Stimulated activated naive CD8-positive, alpha-beta T cell treated with anti-CD3 and anti-CD28 coated beads, Interleukin-15, Interleukin-2, amounts not matched to agents 100 U/mL and 50 U/mL, for 24 hours (primary cell): ENCODE measurements at regions not wholly inside any gene's neighbourhood (a gene's known extent, or its start where the extent isn't known, plus 50 kb on each side); places are given as distances from the start of the nearest gene placed in this dataset.

Source experiments
- ATAC-seq: fragments of 150-1000 bp; cut with Tn5 transposase; one replicate; pipeline ENCODE4 v1.10.0; 2021
- DNase-seq: peaks from one replicate; pipeline ENCODE4 v3.0.0; 2021

GRCh38 chr11:28730336-28730735, 622.1 kb downstream of the METTL15 start:
- ATAC-seq: no peak
- no peak for DNase-seq

GRCh38 chr11:28729339-28729738, 621.2 kb downstream of the METTL15 start:
- ATAC-seq (no peak), DNase-seq (no peak)

GRCh38 chr11:28728666-28729065, 620.5 kb downstream of the METTL15 start:
- DNase-seq (no peak), ATAC-seq (no peak)

- ATAC-seq: no peak
- DNase-seq: no peak
Measured at GRCh38 chr11:28727254-28727653, 619.1 kb downstream of the METTL15 start.

DNA sequence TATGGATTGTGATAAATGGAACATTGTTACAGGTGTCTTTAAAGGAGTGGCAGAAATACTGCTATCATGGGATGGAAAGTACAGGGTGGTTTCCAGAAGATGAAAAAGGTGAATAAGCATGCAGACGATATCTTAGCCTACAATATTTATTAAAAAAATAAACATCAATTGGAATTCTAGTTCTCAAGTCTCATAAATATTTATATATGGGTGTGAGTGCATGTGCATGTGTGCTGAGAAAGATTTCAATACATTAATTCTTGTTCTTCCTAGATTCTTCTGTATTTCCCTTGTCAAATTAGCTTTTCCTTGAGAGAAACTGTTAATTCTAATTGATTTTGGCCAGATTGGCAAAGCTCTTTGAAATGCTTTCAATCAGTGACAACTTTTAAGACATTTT, 618.2 kb downstream of the METTL15 start:
- no peak for DNase-seq

DNA sequence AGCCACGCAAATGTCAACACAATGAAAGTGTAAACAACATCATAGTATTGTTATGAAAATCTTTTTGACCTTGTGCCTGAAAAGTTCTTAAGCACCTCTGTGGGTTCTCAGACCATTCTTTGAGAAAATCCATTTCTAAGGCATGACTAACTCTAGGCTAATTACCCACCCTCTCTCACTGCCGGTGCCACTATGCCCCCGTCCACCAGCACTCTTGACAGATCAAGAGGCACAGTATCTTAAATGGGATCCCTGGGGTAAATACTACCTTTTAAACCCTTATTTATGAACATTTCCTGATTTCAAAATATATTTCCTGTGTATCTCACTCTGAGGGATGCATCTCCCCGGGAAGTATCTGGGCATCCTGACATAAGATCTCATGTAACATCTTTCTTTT, 607.5 kb downstream of the METTL15 start:
- DNase-seq (no peak), ATAC-seq (no peak)

More for the DNA sequence above, 618.2 kb downstream of the METTL15 start:
- no peak for ATAC-seq

DNA sequence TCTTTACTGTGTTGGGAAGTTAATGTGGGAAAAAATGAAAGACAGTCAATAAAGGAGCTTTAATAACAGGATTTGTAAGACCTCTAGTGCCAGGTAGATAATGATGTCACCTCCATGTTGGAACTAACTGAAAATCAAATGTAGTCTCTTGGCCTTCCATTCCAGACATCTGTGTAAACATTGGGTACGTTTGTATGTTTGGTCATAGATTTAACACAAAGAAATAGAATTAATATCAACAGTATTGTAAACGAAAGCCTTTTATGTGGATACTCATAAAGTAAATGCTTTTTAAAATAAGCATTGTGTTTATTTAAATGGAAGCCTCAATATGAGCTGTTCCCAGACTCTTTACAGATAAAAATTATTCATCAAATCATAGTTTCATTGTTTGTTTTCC, 605.7 kb downstream of the METTL15 start:
- ATAC-seq: no peak

DNA sequence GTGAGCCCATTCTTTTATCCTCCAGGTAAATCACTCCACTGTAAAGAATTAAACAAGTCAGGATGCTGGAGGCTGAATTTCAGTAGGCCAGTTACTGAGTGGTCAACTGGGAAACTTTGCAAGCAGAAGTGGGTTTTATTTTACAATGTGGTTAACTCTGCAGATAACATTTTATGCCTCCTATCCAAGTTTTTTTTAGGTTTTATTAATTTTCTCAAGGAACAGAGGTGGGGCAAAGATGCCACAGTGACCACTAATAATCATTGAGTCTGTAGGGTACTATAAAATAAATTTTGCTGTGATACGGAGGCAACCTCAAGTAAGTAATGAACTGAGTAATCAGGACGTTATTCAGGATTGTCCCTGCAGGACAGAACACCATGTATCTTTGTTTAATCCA, 599.9 kb downstream of the METTL15 start:
- no peak for DNase-seq
- no peak for ATAC-seq

More for the DNA sequence above, 605.7 kb downstream of the METTL15 start:
- no peak for DNase-seq

DNA sequence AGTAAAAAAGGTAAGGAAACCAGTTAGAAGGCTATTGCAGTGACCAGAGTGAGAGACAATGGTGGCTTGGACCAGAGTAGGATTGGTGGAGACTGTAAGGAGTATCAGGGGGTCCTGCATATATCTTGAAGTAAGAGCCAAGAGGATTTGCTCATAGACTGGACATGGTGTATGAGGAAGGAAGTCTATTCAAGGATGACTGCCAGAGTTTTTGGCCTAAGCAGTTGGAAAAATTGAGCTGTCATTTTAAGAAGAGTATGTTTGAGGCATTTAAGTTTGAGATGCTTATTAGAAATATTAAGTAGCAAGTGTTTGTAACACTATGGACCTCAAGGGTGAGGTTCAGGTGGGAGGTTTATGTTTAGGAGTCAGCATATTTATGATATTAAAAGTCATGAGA, 596.6 kb downstream of the METTL15 start:
- no peak for DNase-seq
- no peak for ATAC-seq

DNA sequence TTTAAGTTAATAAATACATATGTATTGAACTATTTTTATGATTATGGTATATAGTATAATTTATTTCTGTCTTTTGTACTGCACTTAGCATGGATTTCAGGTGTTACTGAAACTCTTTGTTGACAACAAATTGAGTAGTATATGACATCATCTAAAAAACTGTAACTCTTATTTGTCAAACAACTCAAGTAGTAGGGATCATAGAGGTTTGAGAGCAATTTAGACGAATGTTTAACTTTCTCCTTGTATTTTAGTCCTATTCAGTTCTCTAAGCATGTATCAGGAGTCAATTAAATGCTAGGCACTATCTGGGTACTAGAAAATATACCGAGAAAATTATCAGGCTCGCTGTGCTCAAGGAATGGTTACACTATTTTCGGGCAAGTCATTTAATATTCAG, 595.2 kb downstream of the METTL15 start:
- DNase-seq (no peak), ATAC-seq (no peak)

DNA sequence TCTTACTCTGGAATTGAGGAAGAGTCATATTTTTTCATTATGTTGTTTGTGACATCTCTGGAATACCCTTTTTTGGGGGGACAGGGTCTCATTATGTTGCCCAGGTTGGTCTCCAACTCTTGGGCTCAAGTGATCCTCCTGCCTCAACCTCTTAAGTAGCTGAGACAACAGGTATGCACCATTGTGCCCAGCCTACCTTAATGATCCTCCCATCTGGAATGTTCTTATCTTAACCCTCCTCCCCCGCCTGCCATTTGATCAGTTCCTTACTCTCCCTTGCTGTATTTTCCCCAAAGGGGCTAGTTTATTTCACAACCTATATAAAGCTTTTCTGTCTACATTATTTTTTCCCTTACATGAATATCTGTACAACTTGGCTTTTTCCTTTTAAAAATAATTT, 594.7 kb downstream of the METTL15 start:
- ATAC-seq (no peak), DNase-seq (no peak)

DNA sequence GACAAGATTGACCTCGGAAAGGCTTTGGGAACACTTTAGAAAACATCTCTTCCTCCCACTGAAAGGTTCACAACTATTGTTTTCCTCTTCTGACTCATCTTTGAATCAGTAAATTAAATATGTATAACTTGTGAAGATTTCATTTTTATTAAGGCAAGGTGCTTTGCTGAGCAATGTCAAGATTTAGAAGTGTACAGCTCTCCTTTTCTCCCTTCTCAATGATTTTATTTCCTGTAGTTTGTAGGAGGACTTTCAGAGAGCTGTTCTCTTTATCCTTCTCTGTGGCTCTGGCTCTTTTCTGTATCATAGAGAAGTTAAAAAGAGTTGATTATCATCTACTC, 594.2 kb downstream of the METTL15 start:
- DNase-seq: no peak
- no peak for ATAC-seq

GRCh38 chr11:28701760-28702449, 593.7 kb downstream of the METTL15 start:
- no peak for ATAC-seq
- no peak for DNase-seq

DNA sequence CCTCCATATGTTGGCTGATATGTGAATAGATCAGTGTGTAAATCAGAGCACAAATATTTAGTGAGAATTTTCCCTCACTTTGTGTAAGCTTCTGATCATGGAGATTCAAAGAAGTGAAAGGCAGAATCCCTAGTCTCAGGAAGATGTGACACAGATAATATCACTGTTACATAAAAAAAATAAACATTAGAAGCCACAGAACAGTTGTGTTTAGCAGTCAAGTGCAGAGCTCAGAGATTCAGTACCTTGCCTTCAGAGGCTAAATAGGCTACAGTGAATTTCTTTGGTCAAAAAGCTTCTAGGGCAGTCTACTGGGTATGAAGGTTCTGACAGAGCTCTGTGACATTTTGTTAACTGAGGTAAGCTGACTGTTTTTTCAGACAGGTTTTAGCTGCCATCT, 591.5 kb downstream of the METTL15 start:
- ATAC-seq (no peak), DNase-seq (no peak)

DNA sequence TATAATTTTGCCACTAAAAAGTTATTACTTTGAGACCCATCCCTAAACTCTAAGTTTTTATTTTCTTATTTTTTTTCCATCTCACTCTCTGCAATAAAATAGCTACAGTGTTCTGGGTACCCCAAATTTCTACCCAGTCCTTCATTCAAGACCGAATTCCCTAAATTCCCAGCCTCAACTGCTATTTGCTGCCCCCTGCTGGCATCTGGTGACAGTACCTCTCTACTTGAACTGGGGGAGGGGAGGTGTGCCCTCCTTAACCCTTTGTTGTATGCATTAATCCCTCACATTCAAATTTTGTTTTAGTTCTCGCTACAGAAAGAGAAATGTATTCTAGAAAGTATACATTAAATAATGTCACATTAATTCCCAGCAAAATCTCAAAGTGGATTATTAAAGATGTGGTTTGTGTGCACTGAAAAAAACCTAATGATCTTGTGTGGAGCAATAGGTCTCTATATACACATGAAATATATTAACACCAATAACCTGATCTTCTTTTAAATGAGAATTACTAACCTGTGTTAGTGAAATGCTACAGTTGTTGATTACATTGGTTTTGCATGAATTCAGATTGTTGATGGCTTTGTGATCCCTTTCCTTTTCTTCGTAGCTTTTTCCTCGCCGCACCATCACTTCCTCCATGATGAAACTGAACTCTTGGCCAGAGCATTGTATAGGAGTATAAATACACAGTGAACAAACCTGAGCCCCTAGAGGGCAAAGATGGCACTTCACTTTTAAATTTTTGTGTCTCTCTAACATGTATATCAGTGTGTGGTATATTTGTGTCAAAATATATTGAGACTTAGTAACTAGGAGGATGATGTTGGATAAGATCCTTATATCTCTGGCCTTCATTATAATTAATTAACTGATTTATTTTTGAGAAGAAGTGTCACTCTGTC, 590.0 kb downstream of the METTL15 start:
- DNase-seq (peak; percentile 49), ATAC-seq (no peak)

DNA sequence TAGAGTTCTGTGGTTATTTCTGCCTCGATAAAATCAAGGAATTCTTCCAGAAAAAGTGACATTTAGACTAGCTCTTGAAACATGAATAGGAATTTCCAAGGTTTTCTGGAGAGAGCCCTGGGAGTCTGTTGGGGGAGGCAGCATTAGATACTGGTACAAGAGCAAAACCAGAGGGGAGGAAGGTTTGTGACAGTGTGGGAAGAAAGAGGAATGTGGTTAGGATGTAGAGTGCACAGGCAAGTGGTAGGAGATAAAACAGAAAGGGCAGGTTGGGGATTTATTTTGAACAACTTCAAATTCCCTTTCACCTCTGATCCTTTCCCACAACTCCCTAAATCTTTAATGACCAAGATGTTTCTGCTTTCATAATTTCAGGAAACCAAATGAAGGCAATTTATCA, 588.4 kb downstream of the METTL15 start:
- ATAC-seq (no peak), DNase-seq (no peak)

- no peak for ATAC-seq
- DNase-seq: no peak
Measured at GRCh38 chr11:28690746-28691145, 582.6 kb downstream of the METTL15 start.

GRCh38 chr11:28684011-28684586, 575.9 kb downstream of the METTL15 start:
- no peak for ATAC-seq
- DNase-seq: no peak

DNA sequence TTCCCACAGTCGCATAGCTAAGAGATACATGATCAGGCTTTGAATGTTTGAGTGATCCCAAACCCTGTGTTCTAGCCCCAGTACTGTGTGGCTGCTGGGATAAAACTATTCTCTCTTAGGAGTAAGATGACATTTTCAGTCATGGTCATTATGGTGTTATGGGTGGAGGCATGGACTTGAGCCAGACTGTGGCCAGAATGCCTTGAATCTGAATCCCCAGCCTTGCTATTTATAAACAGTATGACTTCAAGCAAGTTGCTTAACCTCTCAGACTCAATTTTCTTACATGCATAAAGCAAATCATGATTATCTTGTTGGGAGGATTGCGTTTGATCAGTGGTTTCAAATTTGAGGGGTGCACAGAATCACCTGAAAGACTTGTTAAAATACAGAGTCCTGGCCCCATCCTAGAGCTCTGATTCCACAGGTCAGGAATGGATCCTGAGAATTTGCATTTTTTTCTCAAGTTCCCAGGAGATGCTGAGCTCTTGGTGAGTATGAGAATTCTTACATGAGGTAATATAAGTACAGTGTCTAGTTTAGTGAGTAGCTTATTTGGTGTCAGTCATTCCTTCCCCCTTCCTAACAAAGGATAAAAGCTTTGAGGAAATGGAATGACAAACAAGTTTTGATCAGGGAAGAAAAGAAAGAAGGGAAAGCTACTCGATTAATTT, 571.7 kb downstream of the METTL15 start:
- ATAC-seq: no peak
- no peak for DNase-seq

- ATAC-seq: no peak
Measured at GRCh38 chr11:28677721-28678120, 569.5 kb downstream of the METTL15 start.

GRCh38 chr11:28675183-28675582, 567.0 kb downstream of the METTL15 start:
- no peak for ATAC-seq
- DNase-seq: no peak

More at GRCh38 chr11:28677721-28678120, 569.5 kb downstream of the METTL15 start:
- no peak for DNase-seq

GRCh38 chr11:28674433-28675103, 566.4 kb downstream of the METTL15 start:
- ATAC-seq (no peak), DNase-seq (no peak)
